ENCODE measurements at regions not wholly inside any gene's neighbourhood (a gene's known extent, or its start where the extent isn't known, plus 50 kb on each side); places are given as distances from the start of the nearest gene placed in this dataset.

- Mint-ChIP-seq H3K4me1 (no peaks in the 10 kb centered on the region), H3K9me3 (peaks cover 20% of the 10 kb centered on the region), H3K27me3 (ENCODE audit: low read depth) (no peaks in the 10 kb centered on the region), H3K4me3 (no peak overlapping the region), H3K27ac (no peak overlapping the region), H3K36me3 (peaks cover 7% of the 10 kb centered on the region)
- CTCF ChIA-PET: interaction anchor here (1.0 kb wide), 1 partner anchor 12 kb away, joined by 3 read pairs; no protein-coding TSS in a partner anchor
- DNase-seq (ENCODE audit: low spot score) (no peak), ATAC-seq (peak; percentile 48)
- POLR2A ChIA-PET: no interaction called here
- TF ChIP-seq ZBTB21 (CRISPR knock-in tag; IDR thresholded peaks at IDR 0.05; ENCODE audit: borderline replicate concordance) (no peak), TCF7 (CRISPR knock-in tag; IDR thresholded peaks at IDR 0.05; ENCODE audit: low read depth) (no peak), ZNF317 (CRISPR knock-in tag; IDR thresholded peaks at IDR 0.05; ENCODE audit: borderline replicate concordance, low read depth) (no peak), CBFB (CRISPR knock-in tag; IDR thresholded peaks at IDR 0.05; ENCODE audit: low read depth) (no peak), ZNF416 (CRISPR knock-in tag; IDR thresholded peaks at IDR 0.05) (no peak), ZNF219 (CRISPR knock-in tag; IDR thresholded peaks at IDR 0.05; ENCODE audit: borderline replicate concordance) (no peak), TEAD1 (CRISPR knock-in tag; IDR thresholded peaks at IDR 0.05) (no peak), ELF4 (CRISPR knock-in tag; IDR thresholded peaks at IDR 0.05; ENCODE audit: low read depth) (no peak), ZNF281 (CRISPR knock-in tag; IDR thresholded peaks at IDR 0.05) (no peak), NFATC4 (CRISPR knock-in tag; IDR thresholded peaks at IDR 0.05) (no peak), ATF1 (CRISPR knock-in tag; IDR thresholded peaks at IDR 0.05) (no peak), FOXP1 (CRISPR knock-in tag; IDR thresholded peaks at IDR 0.05; ENCODE audit: borderline replicate concordance) (no peak), CREM (CRISPR knock-in tag; IDR thresholded peaks at IDR 0.05) (no peak)
- TF ChIP-seq, protein P1, sequence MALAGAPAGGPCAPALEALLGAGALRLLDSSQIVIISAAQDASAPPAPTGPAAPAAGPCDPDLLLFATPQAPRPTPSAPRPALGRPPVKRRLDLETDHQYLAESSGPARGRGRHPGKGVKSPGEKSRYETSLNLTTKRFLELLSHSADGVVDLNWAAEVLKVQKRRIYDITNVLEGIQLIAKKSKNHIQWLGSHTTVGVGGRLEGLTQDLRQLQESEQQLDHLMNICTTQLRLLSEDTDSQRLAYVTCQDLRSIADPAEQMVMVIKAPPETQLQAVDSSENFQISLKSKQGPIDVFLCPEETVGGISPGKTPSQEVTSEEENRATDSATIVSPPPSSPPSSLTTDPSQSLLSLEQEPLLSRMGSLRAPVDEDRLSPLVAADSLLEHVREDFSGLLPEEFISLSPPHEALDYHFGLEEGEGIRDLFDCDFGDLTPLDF (CRISPR knock-in tag; IDR thresholded peaks at IDR 0.05): no peak
- TF ChIP-seq, protein P2, sequence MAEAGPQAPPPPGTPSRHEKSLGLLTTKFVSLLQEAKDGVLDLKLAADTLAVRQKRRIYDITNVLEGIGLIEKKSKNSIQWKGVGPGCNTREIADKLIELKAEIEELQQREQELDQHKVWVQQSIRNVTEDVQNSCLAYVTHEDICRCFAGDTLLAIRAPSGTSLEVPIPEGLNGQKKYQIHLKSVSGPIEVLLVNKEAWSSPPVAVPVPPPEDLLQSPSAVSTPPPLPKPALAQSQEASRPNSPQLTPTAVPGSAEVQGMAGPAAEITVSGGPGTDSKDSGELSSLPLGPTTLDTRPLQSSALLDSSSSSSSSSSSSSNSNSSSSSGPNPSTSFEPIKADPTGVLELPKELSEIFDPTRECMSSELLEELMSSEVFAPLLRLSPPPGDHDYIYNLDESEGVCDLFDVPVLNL (CRISPR knock-in tag; IDR thresholded peaks at IDR 0.05; ENCODE audit: borderline replicate concordance, low read depth): no peak
- TF ChIP-seq, protein P3, sequence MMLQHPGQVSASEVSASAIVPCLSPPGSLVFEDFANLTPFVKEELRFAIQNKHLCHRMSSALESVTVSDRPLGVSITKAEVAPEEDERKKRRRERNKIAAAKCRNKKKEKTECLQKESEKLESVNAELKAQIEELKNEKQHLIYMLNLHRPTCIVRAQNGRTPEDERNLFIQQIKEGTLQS (CRISPR knock-in tag; conservative IDR thresholded peaks at IDR 0.05): no peak
- TF ChIP-seq, protein P4, sequence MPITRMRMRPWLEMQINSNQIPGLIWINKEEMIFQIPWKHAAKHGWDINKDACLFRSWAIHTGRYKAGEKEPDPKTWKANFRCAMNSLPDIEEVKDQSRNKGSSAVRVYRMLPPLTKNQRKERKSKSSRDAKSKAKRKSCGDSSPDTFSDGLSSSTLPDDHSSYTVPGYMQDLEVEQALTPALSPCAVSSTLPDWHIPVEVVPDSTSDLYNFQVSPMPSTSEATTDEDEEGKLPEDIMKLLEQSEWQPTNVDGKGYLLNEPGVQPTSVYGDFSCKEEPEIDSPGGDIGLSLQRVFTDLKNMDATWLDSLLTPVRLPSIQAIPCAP (CRISPR knock-in tag; IDR thresholded peaks at IDR 0.05): no peak
- TF ChIP-seq, protein P5, sequence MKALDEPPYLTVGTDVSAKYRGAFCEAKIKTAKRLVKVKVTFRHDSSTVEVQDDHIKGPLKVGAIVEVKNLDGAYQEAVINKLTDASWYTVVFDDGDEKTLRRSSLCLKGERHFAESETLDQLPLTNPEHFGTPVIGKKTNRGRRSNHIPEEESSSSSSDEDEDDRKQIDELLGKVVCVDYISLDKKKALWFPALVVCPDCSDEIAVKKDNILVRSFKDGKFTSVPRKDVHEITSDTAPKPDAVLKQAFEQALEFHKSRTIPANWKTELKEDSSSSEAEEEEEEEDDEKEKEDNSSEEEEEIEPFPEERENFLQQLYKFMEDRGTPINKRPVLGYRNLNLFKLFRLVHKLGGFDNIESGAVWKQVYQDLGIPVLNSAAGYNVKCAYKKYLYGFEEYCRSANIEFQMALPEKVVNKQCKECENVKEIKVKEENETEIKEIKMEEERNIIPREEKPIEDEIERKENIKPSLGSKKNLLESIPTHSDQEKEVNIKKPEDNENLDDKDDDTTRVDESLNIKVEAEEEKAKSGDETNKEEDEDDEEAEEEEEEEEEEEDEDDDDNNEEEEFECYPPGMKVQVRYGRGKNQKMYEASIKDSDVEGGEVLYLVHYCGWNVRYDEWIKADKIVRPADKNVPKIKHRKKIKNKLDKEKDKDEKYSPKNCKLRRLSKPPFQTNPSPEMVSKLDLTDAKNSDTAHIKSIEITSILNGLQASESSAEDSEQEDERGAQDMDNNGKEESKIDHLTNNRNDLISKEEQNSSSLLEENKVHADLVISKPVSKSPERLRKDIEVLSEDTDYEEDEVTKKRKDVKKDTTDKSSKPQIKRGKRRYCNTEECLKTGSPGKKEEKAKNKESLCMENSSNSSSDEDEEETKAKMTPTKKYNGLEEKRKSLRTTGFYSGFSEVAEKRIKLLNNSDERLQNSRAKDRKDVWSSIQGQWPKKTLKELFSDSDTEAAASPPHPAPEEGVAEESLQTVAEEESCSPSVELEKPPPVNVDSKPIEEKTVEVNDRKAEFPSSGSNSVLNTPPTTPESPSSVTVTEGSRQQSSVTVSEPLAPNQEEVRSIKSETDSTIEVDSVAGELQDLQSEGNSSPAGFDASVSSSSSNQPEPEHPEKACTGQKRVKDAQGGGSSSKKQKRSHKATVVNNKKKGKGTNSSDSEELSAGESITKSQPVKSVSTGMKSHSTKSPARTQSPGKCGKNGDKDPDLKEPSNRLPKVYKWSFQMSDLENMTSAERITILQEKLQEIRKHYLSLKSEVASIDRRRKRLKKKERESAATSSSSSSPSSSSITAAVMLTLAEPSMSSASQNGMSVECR (CRISPR knock-in tag; IDR thresholded peaks at IDR 0.05; ENCODE audit: borderline replicate concordance): no peak
These were observed 114.5 kb downstream of the SLC25A46 start for GRCh38 chr5:110853267-110853666.
